ENCODE measurements at regions not wholly inside any gene's neighbourhood (a gene's known extent, or its start where the extent isn't known, plus 50 kb on each side); places are given as distances from the start of the nearest gene placed in this dataset.

GRCh38 chr2:120866071-120866470, 130.4 kb downstream of the GLI2 start:
- no peak for DNase-seq (ENCODE audit: low read depth)

DNA sequence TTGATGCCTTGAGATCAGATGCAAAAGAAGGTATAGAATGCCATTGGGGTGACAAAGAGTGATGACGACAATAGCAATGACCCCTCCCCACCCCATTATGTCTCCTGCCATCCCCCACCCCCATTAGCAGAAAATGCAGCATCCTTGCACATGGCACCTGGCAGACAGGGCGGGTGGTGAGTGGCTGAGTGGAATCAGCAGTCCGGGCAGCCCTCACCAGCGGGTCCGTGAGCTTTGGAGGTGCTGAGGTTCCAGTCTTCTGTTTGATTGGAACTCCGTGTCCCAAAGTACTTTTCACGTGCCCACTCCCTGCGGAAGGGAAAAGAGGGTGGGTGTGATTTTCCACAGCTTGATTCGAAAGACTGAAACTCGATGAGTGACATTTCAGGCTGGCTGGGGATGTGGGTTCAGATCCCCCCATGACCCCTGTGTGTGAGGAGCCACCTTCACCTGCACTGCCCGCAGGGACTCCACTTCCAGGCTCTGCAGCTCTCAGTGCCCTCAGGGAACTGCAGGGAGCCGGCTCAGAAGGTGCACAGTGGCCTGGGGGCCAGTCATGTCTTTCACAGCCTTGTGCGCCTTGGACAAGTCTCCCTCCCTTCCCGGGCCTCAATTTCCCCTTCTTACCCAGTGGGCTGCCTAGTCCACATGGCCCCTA, 130.9 kb downstream of the GLI2 start:
- DNase-seq (ENCODE audit: low read depth) = peak; percentile 14

- DNase-seq (ENCODE audit: low read depth) = peak; percentile 87
These were observed 131.9 kb downstream of the GLI2 start for GRCh38 chr2:120867290-120868241.

DNA sequence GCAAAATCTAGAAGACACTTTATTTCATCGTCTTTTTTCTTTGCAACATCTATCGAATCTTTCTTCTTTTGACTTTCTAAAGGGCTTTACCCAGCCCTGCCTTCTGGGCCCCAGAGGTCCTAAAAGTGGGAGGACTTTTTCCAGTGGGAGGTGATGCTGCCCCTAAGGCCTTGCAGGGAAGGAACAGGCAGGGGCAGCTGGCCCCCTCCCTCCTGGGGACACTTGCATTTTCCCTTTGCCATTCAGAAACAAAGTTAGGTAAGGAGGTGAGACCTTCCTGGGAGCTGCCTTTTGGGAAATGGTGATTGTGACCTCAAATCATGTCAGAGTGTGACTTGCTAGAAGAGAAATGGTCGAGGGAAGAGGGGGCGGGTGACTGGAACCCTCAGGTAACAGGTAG, 132.7 kb downstream of the GLI2 start:
- no peak for DNase-seq (ENCODE audit: low read depth)

GRCh38 chr2:120869036-120869729, 133.5 kb downstream of the GLI2 start:
- no peak for DNase-seq (ENCODE audit: low read depth)

GRCh38 chr2:120869730-120870466, 134.2 kb downstream of the GLI2 start:
- DNase-seq (ENCODE audit: low read depth) = no peak

DNA sequence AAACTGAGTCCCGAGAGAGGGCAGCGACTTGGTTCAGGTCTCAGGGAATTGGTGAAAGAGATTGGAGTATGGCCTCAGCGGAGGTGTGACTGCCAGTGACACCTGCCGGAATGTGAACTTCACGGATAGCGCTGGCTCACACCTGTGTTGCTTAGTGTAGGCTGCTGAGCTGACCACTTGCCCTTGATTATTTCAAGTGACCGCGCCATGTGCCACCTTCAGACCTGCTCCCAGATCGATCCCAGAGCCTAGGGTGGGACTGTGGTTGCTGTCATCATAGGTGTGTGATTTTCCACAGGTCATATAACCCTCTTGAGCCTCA, 134.8 kb downstream of the GLI2 start:
- no peak for DNase-seq (ENCODE audit: low read depth)

- no peak for DNase-seq (ENCODE audit: low read depth)
These were observed 135.5 kb downstream of the GLI2 start for GRCh38 chr2:120871016-120871635.

- DNase-seq (ENCODE audit: low read depth) = no peak
These were observed 136.4 kb downstream of the GLI2 start for GRCh38 chr2:120871881-120872620.

DNA sequence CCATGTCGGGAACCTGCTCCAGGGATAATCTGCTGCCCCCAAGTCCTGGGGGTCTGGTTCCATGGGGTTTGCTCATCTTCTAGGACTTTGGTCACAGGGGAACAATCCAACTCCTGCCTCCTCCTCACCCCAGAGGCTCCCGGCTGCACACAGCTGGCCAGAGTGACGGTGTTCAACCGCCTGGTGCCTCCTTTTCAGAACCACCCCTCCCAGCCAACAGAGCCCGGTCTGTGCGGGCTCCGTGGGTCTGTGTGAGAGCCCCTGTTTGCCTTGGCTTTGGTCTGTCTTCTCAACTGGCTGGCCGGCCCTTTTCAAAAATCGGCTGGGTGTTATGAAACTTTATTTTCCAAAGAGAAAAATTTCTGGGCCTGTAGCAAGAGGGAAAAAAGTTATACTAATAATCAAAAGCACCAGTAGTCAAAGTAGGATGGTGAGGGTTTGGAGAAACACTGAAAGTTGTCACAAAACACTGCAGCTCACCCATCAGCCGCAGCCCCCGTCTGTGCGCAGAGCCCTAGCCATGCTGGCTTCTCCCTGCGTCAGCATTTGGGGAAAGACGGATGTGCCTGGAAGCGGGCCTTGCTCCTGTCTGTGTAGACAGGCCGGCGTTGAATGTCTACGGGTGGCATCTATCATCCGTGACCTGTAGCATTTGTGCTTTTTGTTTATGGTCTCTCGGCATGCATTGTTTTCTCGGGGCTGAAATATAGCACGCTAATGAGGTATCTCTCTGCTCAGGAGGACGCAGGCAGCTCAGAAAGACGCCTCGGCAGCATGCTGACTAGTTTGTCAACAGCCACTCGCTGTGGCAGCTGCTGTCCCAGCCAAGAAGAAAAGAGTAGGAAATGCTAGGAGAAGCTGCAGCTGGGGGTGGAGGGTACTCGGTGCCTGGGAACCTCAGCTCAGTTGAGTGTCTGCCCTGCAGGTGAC, 138.6 kb downstream of the GLI2 start:
- DNase-seq (ENCODE audit: low read depth) = no peak

GRCh38 chr2:120874888-120875275, 139.2 kb downstream of the GLI2 start:
- DNase-seq (ENCODE audit: low read depth) = no peak

DNA sequence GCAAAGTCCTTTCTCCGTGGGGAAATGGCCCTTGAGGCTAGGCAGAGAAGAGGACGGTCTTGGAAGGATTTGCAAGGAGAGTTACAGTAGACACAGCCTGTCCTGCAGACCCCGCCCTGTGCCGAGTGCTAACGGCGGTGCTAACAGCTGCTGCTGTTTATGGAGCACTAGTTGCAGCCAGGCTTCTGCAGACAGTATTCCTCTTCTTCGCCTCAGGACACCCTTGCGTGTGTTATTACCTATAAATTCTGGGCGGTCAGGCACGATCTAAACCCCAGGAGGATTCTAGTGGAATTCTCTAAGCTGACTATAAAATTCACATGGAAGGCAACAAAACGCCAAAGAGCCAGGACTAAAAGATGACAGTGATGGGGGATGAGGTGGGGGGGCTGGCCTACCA, 139.8 kb downstream of the GLI2 start:
- DNase-seq (ENCODE audit: low read depth) = no peak

- DNase-seq (ENCODE audit: low read depth) = no peak
These were observed 141.0 kb downstream of the GLI2 start for GRCh38 chr2:120876526-120877280.

GRCh38 chr2:120877409-120877808, 141.7 kb downstream of the GLI2 start:
- no peak for DNase-seq (ENCODE audit: low read depth)

DNA sequence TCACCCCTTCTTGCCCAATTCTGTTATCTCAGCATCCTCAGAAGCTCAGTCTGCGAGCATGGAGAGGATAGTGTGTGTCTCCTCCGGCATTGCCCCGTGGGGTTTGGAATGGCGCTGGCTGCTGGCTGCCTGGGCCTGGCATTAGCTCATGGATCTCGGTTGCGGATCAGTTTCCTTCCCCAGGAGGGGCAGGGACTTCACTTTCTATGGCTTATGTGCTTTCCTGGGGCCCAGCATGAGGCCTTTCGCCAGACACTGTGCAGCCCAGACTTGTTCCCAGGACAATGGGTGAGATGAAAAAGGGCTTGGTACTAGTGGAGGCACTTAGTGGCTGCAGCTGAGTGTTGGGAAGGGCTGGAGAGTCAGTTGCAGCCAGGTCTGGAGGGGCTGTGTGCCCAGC, 143.3 kb downstream of the GLI2 start:
- no peak for DNase-seq (ENCODE audit: low read depth)

- no peak for DNase-seq (ENCODE audit: low read depth)
These were observed 144.0 kb downstream of the GLI2 start for GRCh38 chr2:120879431-120880295.

GRCh38 chr2:120880381-120880780, 144.7 kb downstream of the GLI2 start:
- no peak for DNase-seq (ENCODE audit: low read depth)
